Mammary epithelial cell (primary cell): ENCODE measurements at regions not wholly inside any gene's neighbourhood (a gene's known extent, or its start where the extent isn't known, plus 50 kb on each side); places are given as distances from the start of the nearest gene placed in this dataset.

ENCODE experiments used
- EZH2 ChIP-seq: IDR thresholded peaks from 2 replicates; pipeline ENCODE4 v1.6.1; 2012; ENCODE audit warnings: low read length, inconsistent platforms, borderline replicate concordance
- TF ChIP-seq, protein P1 (sequence below), 2 donors: IDR thresholded peaks in 1 of 2; conservative IDR thresholded peaks in 1 of 2; 2 replicates each; pipeline ENCODE4 v1.5.1; 2011 to 2012; ENCODE audit warnings: inconsistent platforms in 2 of 2, low read length in 2 of 2, mild to moderate bottlenecking in 2 of 2, control low read depth in 1 of 2, low read depth in 1 of 2; ENCODE audit not compliant: insufficient read depth in 1 of 2; ENCODE audit errors: extremely low read depth in 1 of 2

DNA sequence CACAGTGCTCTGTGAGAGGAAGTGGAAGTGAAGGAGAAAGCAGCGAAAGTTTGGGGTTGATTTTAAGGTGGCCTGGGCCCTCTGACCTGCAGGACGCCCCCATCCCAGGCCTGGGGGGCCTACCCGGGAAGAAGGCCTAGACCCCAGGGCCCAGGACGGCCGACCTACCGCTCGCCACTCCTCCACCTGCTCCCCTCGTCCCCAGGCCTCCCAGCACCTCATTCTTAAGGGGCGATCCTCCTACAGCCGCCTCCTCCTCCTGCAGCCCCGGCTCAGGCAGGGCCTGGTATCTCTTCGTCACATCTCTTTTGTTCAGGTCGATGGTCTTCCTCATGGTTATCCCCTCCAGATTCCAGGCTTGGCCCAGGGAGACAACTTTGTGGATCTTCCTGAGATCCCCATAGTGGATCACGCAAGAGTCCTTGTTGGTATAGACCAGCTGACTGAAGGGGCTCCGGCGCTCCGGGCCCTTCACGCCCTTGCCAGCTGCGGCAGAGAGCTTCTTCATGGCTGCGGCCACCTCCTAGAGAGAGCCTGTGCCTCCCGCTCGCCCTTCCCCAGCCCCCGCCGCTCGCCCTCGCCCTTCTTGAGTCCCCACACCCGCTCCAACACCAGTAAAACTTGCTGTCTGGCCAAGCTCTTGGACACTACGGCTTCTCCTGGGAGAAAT lies 117.5 kb downstream of the OR13A1 start:
- TF ChIP-seq, protein P1, sequence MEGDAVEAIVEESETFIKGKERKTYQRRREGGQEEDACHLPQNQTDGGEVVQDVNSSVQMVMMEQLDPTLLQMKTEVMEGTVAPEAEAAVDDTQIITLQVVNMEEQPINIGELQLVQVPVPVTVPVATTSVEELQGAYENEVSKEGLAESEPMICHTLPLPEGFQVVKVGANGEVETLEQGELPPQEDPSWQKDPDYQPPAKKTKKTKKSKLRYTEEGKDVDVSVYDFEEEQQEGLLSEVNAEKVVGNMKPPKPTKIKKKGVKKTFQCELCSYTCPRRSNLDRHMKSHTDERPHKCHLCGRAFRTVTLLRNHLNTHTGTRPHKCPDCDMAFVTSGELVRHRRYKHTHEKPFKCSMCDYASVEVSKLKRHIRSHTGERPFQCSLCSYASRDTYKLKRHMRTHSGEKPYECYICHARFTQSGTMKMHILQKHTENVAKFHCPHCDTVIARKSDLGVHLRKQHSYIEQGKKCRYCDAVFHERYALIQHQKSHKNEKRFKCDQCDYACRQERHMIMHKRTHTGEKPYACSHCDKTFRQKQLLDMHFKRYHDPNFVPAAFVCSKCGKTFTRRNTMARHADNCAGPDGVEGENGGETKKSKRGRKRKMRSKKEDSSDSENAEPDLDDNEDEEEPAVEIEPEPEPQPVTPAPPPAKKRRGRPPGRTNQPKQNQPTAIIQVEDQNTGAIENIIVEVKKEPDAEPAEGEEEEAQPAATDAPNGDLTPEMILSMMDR (conservative IDR thresholded peaks at IDR 0.05 in 1 of 2, IDR thresholded peaks at IDR 0.05 in 1 of 2; ENCODE audit: extremely low read depth in 1 of 2, insufficient read depth in 1 of 2, low read depth in 1 of 2, low read length in 2 of 2): no peak
- no peak for TF ChIP-seq EZH2
